Caco-2 (cell line): ENCODE measurements at regions not wholly inside any gene's neighbourhood (a gene's known extent, or its start where the extent isn't known, plus 50 kb on each side); places are given as distances from the start of the nearest gene placed in this dataset.

Experiments used
- BruUV-seq: library from RNA; stranded (reverse); fragments of 400-500 nt; replicated peaks from 2 replicates; lab custom pipeline; 2021; lab: Mats Ljungman, UMichigan
- CTCF ChIA-PET: fragments of 300-600 bp; sonication (Branson Sonifier 250); formaldehyde crosslinking; loops from one replicate; lab custom pipeline; 2022; ENCODE audit warnings: antibody characterized with exemption; lab: Charles Lee
- POLR2A ChIA-PET: fragments of 300-600 bp; sonication (Branson Sonifier 250); formaldehyde crosslinking; loops from one replicate; lab custom pipeline; 2022; ENCODE audit warnings: antibody characterized with exemption; lab: Charles Lee
- DNase-seq, 2 experiments: peaks; one replicate each; pipeline versions ENCODE4 v3.0.0 to v3.0.0-alpha.2; 2020 to 2022
- H3K27me3 ChIP-seq: replicated peaks from 2 replicates; pipeline ENCODE4 v1.6.0; 2011; ENCODE audit warnings: low read length; ENCODE audit not compliant: control insufficient read depth, insufficient read depth
- H3K36me3 ChIP-seq: 2 replicates; pipeline ENCODE4 v1.5.1; 2011; ENCODE audit warnings: low read length; ENCODE audit not compliant: control insufficient read depth, insufficient read depth
- H3K4me1 ChIP-seq: fragments of 250-450 bp; sonication (Bioruptor Pico); 2 replicates; pipeline ENCODE4 v1.5.1; 2020; ENCODE audit warnings: mild to moderate bottlenecking
- H3K4me3 ChIP-seq: 2 replicates; pipeline ENCODE4 v1.5.1; 2011; ENCODE audit warnings: low read depth, mild to moderate bottlenecking, control low read depth, low read length
- H3K9me3 ChIP-seq: fragments of 250-450 bp; sonication (Bioruptor Pico); 2 replicates; pipeline ENCODE4 v1.5.1; 2020; ENCODE audit warnings: mild to moderate bottlenecking, moderate library complexity
- H3K27ac Mint-ChIP-seq: one replicate; pipeline ENCODE4 v1.8.0; 2022; ENCODE audit warnings: mixed read lengths; ENCODE audit not compliant: unreplicated experiment
- H3K27me3 Mint-ChIP-seq: one replicate; pipeline ENCODE4 v1.8.0; 2022; ENCODE audit warnings: mixed read lengths; ENCODE audit not compliant: insufficient read depth, unreplicated experiment
- H3K36me3 Mint-ChIP-seq: one replicate; pipeline ENCODE4 v1.8.0; 2022; ENCODE audit warnings: mild to moderate bottlenecking, mixed read lengths; ENCODE audit not compliant: insufficient read depth, unreplicated experiment
- H3K4me1 Mint-ChIP-seq: one replicate; pipeline ENCODE4 v1.8.0; 2022; ENCODE audit warnings: low read depth, mixed read lengths; ENCODE audit not compliant: unreplicated experiment
- H3K4me3 Mint-ChIP-seq: one replicate; pipeline ENCODE4 v1.8.0; 2022; ENCODE audit warnings: mild to moderate bottlenecking, moderate library complexity, mixed read lengths; ENCODE audit not compliant: unreplicated experiment
- H3K9me3 Mint-ChIP-seq: one replicate; pipeline ENCODE4 v1.8.0; 2022; ENCODE audit warnings: mixed read lengths; ENCODE audit not compliant: unreplicated experiment
- CTCF ChIP-seq, 2 experiments: fragments of 200-600 bp in 1 of 2; IDR thresholded peaks; 1 replicate in 1 of 2; 2 replicates in 1 of 2; pipeline versions ENCODE4 v1.5.1 to v1.8.0; 2011 to 2022; ENCODE audit warnings: antibody characterized with exemption in 1 of 2, control low read depth in 1 of 2, inconsistent platforms in 1 of 2, low read depth in 1 of 2, low read length in 1 of 2, mild to moderate bottlenecking in 1 of 2, moderate library complexity in 1 of 2; ENCODE audit not compliant: insufficient read depth in 1 of 2, severe bottlenecking in 1 of 2, unreplicated experiment in 1 of 2
- intact Hi-C: fragments of 100-400 bp; cut with micrococcal nuclease; formaldehyde crosslinking; loops from one replicate; pipeline ENCODE4 v1.10.0; 2022; ENCODE audit not compliant: unreplicated experiment

- no TSS peak for BruUV-seq
- Histone ChIP-seq H3K9me3 (no peaks in the 10 kb centered on the region), H3K27me3 (no peaks in the 10 kb centered on the region), H3K36me3 (peaks cover 5% of the 10 kb centered on the region; the same call in 1 of the 2 replicates), H3K4me3 (no peak overlapping the region), H3K4me1 (peaks cover 4% of the 10 kb centered on the region; the same call in 1 of the 2 replicates)
- intact Hi-C loops, result no loop called here
- Mint-ChIP-seq H3K27me3 (no peaks in the 10 kb centered on the region), H3K4me1 (no peaks in the 10 kb centered on the region), H3K4me3 (no peak overlapping the region), H3K36me3 (peaks cover 5% of the 10 kb centered on the region), H3K27ac (no peak overlapping the region), H3K9me3 (no peaks in the 10 kb centered on the region)
- ChIA-PET CTCF (no interaction called here), POLR2A (no interaction called here)
- DNase-seq, result no peak
- TF ChIP-seq CTCF (IDR thresholded peaks at IDR 0.05; ENCODE audit: insufficient read depth in 1 of 2, low read depth in 1 of 2, low read length in 1 of 2, severe bottlenecking in 1 of 2, unreplicated experiment in 1 of 2), result no peak
These were observed 87.1 kb upstream of the TMEM45B start for GRCh38 chr11:129728581-129728980.

GRCh38 chr11:129729216-129729615, 86.4 kb upstream of the TMEM45B start:
- no peak overlapping the region for H3K4me3 Mint-ChIP-seq
- H3K36me3 Mint-ChIP-seq, result peaks cover 5% of the 10 kb centered on the region
- Histone ChIP-seq H3K27me3 (no peaks in the 10 kb centered on the region), H3K36me3 (peaks cover 5% of the 10 kb centered on the region; the same call in 1 of the 2 replicates), H3K4me3 (no peak overlapping the region), H3K4me1 (peaks cover 4% of the 10 kb centered on the region; the same call in 1 of the 2 replicates), H3K9me3 (no peaks in the 10 kb centered on the region)
- TF ChIP-seq CTCF (IDR thresholded peaks at IDR 0.05; ENCODE audit: insufficient read depth in 1 of 2, low read depth in 1 of 2, low read length in 1 of 2, severe bottlenecking in 1 of 2, unreplicated experiment in 1 of 2), result no peak
- DNase-seq, result no peak
- H3K27ac Mint-ChIP-seq, result no peak overlapping the region
- H3K9me3 Mint-ChIP-seq, result no peaks in the 10 kb centered on the region
- intact Hi-C loops, result no loop called here
- peaks cover 4% of the 10 kb centered on the region for H3K4me1 Mint-ChIP-seq
- ChIA-PET CTCF (no interaction called here), POLR2A (no interaction called here)
- no TSS peak for BruUV-seq
- no peaks in the 10 kb centered on the region for H3K27me3 Mint-ChIP-seq

- H3K27me3 ChIP-seq, result no peaks in the 10 kb centered on the region
- Mint-ChIP-seq H3K27ac (no peak overlapping the region), H3K4me3 (no peak overlapping the region), H3K4me1 (peaks cover 7% of the 10 kb centered on the region), H3K9me3 (no peaks in the 10 kb centered on the region), H3K27me3 (no peaks in the 10 kb centered on the region), H3K36me3 (peaks cover 5% of the 10 kb centered on the region)
- H3K4me3 ChIP-seq, result no peak overlapping the region
- peaks cover 4% of the 10 kb centered on the region; the same call in 1 of the 2 replicates for H3K4me1 ChIP-seq
- ChIA-PET CTCF (no interaction called here), POLR2A (no interaction called here)
- intact Hi-C loops, result loop anchor here (2.0 kb wide), 1 partner anchor 15 kb away; no protein-coding TSS in a partner anchor
- BruUV-seq, result no TSS peak
- no peak for TF ChIP-seq CTCF (IDR thresholded peaks at IDR 0.05; ENCODE audit: insufficient read depth in 1 of 2, low read depth in 1 of 2, low read length in 1 of 2, severe bottlenecking in 1 of 2, unreplicated experiment in 1 of 2)
- H3K36me3 ChIP-seq, result peaks cover 5% of the 10 kb centered on the region; the same call in 1 of the 2 replicates
- no peaks in the 10 kb centered on the region for H3K9me3 ChIP-seq
- no peak for DNase-seq
These were observed 85.8 kb upstream of the TMEM45B start for GRCh38 chr11:129729823-129730222.
